ENCODE measurements at regions not wholly inside any gene's neighbourhood (a gene's known extent, or its start where the extent isn't known, plus 50 kb on each side); places are given as distances from the start of the nearest gene placed in this dataset.

DNA sequence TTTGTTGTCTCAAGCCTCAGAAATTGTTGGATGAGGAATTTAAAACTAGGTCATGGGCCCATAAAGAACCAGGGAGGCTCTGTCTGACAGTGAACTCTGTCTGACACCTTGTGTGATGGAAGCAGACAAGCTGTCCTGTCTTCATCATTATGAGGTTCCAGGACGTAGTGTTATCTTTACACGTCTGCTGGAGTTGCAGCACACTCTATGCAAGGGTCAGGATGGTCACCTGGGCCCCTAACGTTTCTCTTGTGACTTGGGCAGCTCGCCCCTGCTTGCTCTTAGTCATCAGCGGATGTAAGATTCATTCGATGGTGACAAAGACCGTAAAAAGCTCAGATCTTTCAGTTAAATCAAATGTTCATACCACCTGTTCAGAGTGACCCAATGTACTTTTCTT, 92.0 kb upstream of the ADGRG2 start:
- TF ChIP-seq, protein P1, sequence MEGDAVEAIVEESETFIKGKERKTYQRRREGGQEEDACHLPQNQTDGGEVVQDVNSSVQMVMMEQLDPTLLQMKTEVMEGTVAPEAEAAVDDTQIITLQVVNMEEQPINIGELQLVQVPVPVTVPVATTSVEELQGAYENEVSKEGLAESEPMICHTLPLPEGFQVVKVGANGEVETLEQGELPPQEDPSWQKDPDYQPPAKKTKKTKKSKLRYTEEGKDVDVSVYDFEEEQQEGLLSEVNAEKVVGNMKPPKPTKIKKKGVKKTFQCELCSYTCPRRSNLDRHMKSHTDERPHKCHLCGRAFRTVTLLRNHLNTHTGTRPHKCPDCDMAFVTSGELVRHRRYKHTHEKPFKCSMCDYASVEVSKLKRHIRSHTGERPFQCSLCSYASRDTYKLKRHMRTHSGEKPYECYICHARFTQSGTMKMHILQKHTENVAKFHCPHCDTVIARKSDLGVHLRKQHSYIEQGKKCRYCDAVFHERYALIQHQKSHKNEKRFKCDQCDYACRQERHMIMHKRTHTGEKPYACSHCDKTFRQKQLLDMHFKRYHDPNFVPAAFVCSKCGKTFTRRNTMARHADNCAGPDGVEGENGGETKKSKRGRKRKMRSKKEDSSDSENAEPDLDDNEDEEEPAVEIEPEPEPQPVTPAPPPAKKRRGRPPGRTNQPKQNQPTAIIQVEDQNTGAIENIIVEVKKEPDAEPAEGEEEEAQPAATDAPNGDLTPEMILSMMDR (IDR thresholded peaks at IDR 0.05), result no peak
- TF ChIP-seq POLR2AphosphoS5 (IDR thresholded peaks at IDR 0.05; ENCODE audit: low read depth, low read length) (no peak), TCF7L2 (IDR thresholded peaks at IDR 0.05; ENCODE audit: low read depth, low read length) (no peak)
- TF ChIP-seq, protein P2, sequence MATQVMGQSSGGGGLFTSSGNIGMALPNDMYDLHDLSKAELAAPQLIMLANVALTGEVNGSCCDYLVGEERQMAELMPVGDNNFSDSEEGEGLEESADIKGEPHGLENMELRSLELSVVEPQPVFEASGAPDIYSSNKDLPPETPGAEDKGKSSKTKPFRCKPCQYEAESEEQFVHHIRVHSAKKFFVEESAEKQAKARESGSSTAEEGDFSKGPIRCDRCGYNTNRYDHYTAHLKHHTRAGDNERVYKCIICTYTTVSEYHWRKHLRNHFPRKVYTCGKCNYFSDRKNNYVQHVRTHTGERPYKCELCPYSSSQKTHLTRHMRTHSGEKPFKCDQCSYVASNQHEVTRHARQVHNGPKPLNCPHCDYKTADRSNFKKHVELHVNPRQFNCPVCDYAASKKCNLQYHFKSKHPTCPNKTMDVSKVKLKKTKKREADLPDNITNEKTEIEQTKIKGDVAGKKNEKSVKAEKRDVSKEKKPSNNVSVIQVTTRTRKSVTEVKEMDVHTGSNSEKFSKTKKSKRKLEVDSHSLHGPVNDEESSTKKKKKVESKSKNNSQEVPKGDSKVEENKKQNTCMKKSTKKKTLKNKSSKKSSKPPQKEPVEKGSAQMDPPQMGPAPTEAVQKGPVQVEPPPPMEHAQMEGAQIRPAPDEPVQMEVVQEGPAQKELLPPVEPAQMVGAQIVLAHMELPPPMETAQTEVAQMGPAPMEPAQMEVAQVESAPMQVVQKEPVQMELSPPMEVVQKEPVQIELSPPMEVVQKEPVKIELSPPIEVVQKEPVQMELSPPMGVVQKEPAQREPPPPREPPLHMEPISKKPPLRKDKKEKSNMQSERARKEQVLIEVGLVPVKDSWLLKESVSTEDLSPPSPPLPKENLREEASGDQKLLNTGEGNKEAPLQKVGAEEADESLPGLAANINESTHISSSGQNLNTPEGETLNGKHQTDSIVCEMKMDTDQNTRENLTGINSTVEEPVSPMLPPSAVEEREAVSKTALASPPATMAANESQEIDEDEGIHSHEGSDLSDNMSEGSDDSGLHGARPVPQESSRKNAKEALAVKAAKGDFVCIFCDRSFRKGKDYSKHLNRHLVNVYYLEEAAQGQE (IDR thresholded peaks at IDR 0.05; ENCODE audit: insufficient read depth in 1 of 2, low read depth in 2 of 2, low read length in 1 of 2), result no peak

Measured in Panc1 (cell line).